GM23338 (cell line): ENCODE measurements at regions not wholly inside any gene's neighbourhood (a gene's known extent, or its start where the extent isn't known, plus 50 kb on each side); places are given as distances from the start of the nearest gene placed in this dataset.

Source experiments
- CREB1 ChIP-seq: fragments of 250-450 bp; sonication (Bioruptor Pico); IDR thresholded peaks from 2 replicates; pipeline ENCODE4 v1.5.0; 2020; ENCODE audit warnings: low read depth, mild to moderate bottlenecking, moderate library complexity
- ETS1 ChIP-seq: IDR thresholded peaks from 2 replicates; pipeline ENCODE4 v1.6.1; 2016; ENCODE audit warnings: antibody characterized with exemption
- EZH2phosphoT487 ChIP-seq: fragments of 200-600 bp; sonication (generic); IDR thresholded peaks from one replicate; pipeline ENCODE4 v1.8.1; 2018; ENCODE audit warnings: antibody characterized with exemption; ENCODE audit not compliant: unreplicated experiment
- REST ChIP-seq: IDR thresholded peaks from one replicate; pipeline ENCODE4 v1.6.1; 2018; ENCODE audit warnings: antibody characterized with exemption; ENCODE audit not compliant: unreplicated experiment
- ZNF331 ChIP-seq: fragments of 250-450 bp; sonication (Bioruptor Pico); IDR thresholded peaks from 2 replicates; pipeline ENCODE4 v1.5.0; 2020; ENCODE audit warnings: low read depth, mild to moderate bottlenecking, moderate library complexity
- TF ChIP-seq, protein P1 (sequence below): fragments of 250-450 bp; sonication (Bioruptor Pico); IDR thresholded peaks from 2 replicates; pipeline ENCODE4 v1.5.0; 2020; ENCODE audit warnings: mild to moderate bottlenecking, moderate library complexity

GRCh38 chr12:46435029-46435428 lies 62.5 kb upstream of the SLC38A2 start (continued):
- TF ChIP-seq, protein P1, sequence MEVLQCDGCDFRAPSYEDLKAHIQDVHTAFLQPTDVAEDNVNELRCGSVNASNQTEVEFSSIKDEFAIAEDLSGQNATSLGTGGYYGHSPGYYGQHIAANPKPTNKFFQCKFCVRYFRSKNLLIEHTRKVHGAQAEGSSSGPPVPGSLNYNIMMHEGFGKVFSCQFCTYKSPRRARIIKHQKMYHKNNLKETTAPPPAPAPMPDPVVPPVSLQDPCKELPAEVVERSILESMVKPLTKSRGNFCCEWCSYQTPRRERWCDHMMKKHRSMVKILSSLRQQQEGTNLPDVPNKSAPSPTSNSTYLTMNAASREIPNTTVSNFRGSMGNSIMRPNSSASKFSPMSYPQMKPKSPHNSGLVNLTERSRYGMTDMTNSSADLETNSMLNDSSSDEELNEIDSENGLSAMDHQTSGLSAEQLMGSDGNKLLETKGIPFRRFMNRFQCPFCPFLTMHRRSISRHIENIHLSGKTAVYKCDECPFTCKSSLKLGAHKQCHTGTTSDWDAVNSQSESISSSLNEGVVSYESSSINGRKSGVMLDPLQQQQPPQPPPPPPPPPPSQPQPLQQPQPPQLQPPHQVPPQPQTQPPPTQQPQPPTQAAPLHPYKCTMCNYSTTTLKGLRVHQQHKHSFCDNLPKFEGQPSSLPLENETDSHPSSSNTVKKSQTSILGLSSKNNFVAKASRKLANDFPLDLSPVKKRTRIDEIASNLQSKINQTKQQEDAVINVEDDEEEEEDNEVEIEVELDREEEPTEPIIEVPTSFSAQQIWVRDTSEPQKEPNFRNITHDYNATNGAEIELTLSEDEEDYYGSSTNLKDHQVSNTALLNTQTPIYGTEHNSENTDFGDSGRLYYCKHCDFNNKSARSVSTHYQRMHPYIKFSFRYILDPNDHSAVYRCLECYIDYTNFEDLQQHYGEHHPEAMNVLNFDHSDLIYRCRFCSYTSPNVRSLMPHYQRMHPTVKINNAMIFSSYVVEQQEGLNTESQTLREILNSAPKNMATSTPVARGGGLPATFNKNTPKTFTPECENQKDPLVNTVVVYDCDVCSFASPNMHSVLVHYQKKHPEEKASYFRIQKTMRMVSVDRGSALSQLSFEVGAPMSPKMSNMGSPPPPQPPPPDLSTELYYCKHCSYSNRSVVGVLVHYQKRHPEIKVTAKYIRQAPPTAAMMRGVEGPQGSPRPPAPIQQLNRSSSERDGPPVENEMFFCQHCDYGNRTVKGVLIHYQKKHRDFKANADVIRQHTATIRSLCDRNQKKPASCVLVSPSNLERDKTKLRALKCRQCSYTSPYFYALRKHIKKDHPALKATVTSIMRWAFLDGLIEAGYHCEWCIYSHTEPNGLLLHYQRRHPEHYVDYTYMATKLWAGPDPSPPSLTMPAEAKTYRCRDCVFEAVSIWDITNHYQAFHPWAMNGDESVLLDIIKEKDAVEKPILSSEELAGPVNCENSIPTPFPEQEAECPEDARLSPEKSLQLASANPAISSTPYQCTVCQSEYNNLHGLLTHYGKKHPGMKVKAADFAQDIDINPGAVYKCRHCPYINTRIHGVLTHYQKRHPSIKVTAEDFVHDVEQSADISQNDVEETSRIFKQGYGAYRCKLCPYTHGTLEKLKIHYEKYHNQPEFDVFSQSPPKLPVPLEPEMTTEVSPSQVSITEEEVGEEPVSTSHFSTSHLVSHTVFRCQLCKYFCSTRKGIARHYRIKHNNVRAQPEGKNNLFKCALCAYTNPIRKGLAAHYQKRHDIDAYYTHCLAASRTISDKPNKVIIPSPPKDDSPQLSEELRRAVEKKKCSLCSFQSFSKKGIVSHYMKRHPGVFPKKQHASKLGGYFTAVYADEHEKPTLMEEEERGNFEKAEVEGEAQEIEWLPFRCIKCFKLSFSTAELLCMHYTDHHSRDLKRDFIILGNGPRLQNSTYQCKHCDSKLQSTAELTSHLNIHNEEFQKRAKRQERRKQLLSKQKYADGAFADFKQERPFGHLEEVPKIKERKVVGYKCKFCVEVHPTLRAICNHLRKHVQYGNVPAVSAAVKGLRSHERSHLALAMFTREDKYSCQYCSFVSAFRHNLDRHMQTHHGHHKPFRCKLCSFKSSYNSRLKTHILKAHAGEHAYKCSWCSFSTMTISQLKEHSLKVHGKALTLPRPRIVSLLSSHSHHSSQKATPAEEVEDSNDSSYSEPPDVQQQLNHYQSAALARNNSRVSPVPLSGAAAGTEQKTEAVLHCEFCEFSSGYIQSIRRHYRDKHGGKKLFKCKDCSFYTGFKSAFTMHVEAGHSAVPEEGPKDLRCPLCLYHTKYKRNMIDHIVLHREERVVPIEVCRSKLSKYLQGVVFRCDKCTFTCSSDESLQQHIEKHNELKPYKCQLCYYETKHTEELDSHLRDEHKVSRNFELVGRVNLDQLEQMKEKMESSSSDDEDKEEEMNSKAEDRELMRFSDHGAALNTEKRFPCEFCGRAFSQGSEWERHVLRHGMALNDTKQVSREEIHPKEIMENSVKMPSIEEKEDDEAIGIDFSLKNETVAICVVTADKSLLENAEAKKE (CRISPR knock-in tag), result no peak
- TF ChIP-seq ZNF331 (CRISPR knock-in tag), result no peak
- TF ChIP-seq REST, result no peak
- no peak for TF ChIP-seq CREB1
- no peak for TF ChIP-seq EZH2phosphoT487
- TF ChIP-seq ETS1, result no peak
